ENCODE measurements at regions not wholly inside any gene's neighbourhood (a gene's known extent, or its start where the extent isn't known, plus 50 kb on each side); places are given as distances from the start of the nearest gene placed in this dataset.

DNA sequence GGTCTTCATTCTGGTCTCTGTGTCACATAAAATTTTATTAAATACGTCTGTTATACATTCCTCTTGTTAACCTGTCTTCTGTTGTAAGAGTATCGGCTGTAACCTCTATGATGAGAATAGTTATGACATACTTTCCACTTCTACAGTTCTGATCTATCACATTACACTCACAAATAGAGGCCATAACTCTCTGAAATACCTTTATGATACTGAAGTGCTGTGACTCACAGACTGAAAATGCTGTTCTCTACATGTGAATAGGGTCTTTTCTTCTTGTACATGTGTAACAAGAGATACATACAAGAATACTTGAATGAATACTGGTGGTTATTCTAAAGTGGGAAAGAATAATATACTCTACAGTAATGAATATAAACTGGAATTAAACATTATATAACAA, 1047.6 kb downstream of the TECRL start:
- Histone ChIP-seq H3K27me3 (replicated peaks; ENCODE audit: control insufficient read depth, insufficient read depth, low read length) (no peaks in the 10 kb centered on the region), H3K36me3 (ENCODE audit: control insufficient read depth, insufficient read depth, low read length) (no peaks in the 10 kb centered on the region), H3K4me3 (replicated peaks; ENCODE audit: low read depth, low read length) (no peak overlapping the region)
- DNase-seq (ENCODE audit: extremely low read depth, insufficient read length) = no peak
- no peak for TF ChIP-seq CTCF (IDR thresholded peaks at IDR 0.05; ENCODE audit: insufficient read depth, low read length, poor library complexity, severe bottlenecking)

DNA sequence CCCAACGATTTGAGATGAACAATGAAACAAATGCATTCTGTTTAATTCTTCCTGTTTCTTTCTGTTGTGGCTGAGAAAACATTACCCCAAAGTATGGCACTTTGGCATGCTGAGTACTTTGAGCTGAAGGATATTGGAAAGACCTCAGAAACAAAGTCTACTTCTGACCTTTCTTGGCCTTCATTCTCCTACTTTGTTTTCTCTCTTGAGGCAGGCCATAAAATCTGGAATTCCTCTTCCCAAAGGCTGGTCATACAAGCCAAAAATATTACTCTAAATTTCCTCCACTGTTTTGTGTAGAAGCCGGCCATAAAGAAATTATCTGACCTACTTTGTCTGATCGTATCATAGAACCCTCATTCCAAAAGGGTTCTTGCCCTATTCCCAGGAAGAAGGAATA, 1048.2 kb downstream of the TECRL start:
- no peak for TF ChIP-seq CTCF (IDR thresholded peaks at IDR 0.05; ENCODE audit: insufficient read depth, low read length, poor library complexity, severe bottlenecking)
- H3K4me3 ChIP-seq (replicated peaks; ENCODE audit: low read depth, low read length) = no peak overlapping the region
- no peaks in the 10 kb centered on the region for H3K27me3 ChIP-seq (replicated peaks; ENCODE audit: control insufficient read depth, insufficient read depth, low read length)
- no peaks in the 10 kb centered on the region for H3K36me3 ChIP-seq (ENCODE audit: control insufficient read depth, insufficient read depth, low read length)
- DNase-seq (ENCODE audit: extremely low read depth, insufficient read length) = no peak

- no peaks in the 10 kb centered on the region for H3K36me3 ChIP-seq (ENCODE audit: control insufficient read depth, insufficient read depth, low read length)
- H3K27me3 ChIP-seq (replicated peaks; ENCODE audit: control insufficient read depth, insufficient read depth, low read length) = no peaks in the 10 kb centered on the region
- H3K4me3 ChIP-seq (replicated peaks; ENCODE audit: low read depth, low read length) = no peak overlapping the region
- TF ChIP-seq CTCF (IDR thresholded peaks at IDR 0.05; ENCODE audit: insufficient read depth, low read length, poor library complexity, severe bottlenecking) = no peak
- no peak for DNase-seq (ENCODE audit: extremely low read depth, insufficient read length)
Measured at GRCh38 chr4:63349674-63350025, 1059.6 kb downstream of the TECRL start.

DNA sequence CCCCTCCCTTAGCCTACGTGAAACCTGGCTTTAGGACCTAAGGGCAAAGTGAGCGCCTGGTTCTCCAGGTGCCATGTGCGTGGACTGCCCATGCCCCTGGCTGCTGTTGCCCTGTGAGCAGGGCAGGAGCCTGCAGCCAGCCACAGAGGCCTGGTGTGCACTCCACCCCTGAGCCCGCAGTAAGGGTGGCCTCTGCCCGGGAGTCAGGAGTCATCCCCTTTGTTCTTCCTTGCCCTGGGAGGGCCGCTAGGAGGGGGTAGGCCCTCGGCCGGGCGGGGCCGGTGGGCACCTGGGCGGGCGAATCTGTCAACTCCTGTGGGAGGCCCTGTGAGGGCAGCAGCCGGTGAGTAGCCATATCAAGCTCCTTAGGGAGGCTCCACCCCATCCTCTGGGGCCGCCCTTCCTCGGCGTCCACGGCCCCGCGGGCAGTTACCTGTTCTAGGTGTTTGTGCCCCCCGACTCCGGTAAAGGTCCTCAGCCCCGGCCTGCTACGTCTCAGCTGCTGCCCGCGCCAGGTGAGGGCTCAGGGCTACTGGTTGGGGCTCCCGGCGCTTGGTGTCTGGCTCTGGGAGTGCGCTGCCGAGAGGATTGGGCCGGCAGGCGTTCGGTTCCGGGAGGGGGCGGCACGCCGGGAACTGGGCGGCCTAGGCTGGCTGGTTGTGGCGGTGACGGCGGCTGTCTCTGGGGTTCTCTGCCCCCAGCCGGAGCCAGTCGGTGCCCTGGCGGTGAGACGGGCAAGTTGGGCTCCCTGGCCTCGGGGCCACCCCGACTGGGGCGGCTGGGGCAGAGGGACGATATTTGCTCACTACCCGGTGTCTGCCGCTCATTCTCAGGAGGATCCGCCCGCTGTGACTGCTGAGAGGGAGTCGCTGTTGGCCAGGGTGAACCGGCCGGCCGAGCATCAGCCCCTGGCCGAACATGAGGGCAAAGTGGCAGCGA, 1060.2 kb downstream of the TECRL start:
- Histone ChIP-seq H3K36me3 (ENCODE audit: control insufficient read depth, insufficient read depth, low read length) (no peaks in the 10 kb centered on the region), H3K4me3 (replicated peaks; ENCODE audit: low read depth, low read length) (no peak overlapping the region), H3K27me3 (replicated peaks; ENCODE audit: control insufficient read depth, insufficient read depth, low read length) (no peaks in the 10 kb centered on the region)
- DNase-seq (ENCODE audit: extremely low read depth, insufficient read length) = no peak
- TF ChIP-seq CTCF (IDR thresholded peaks at IDR 0.05; ENCODE audit: insufficient read depth, low read length, poor library complexity, severe bottlenecking) = no peak

GRCh38 chr4:63325140-63325539, 1084.1 kb downstream of the TECRL start:
- Histone ChIP-seq H3K4me3 (replicated peaks; ENCODE audit: low read depth, low read length) (no peak overlapping the region), H3K27me3 (replicated peaks; ENCODE audit: control insufficient read depth, insufficient read depth, low read length) (no peaks in the 10 kb centered on the region), H3K36me3 (ENCODE audit: control insufficient read depth, insufficient read depth, low read length) (no peaks in the 10 kb centered on the region)
- DNase-seq (ENCODE audit: extremely low read depth, insufficient read length) = no peak
- no peak for TF ChIP-seq CTCF (IDR thresholded peaks at IDR 0.05; ENCODE audit: insufficient read depth, low read length, poor library complexity, severe bottlenecking)

Data from GM06990 (cell line).